C4-2B (cell line): ENCODE measurements at regions not wholly inside any gene's neighbourhood (a gene's known extent, or its start where the extent isn't known, plus 50 kb on each side); places are given as distances from the start of the nearest gene placed in this dataset.

ENCODE experiments used
- ZFX ChIP-seq: fragments of 450-650 bp; IDR thresholded peaks from 2 replicates; pipeline ENCODE4 v1.6.1; 2017
- TF ChIP-seq, protein P1 (sequence below): fragments of 450-650 bp; conservative IDR thresholded peaks from 2 replicates; pipeline ENCODE4 v1.5.1; 2017; ENCODE audit warnings: mild to moderate bottlenecking

DNA sequence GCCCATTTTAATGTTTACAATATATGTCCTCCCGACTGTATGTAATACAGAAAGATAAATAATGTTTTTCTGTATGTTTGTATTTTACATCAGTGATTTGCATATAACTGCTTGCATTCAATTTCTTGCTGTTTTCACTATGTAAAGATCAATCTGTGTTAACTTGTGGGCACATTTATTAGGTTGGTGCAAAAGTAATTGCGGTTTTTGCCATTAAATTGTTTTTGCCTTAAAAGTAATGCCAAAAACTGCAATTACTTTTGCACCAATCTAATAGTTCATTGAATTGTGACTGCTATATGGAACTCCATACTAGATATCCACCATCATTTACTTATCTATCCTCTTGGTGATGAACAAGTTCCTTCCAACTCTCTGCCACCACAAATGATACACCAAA, 73.9 kb upstream of the SRD5A3 start:
- TF ChIP-seq, protein P1, sequence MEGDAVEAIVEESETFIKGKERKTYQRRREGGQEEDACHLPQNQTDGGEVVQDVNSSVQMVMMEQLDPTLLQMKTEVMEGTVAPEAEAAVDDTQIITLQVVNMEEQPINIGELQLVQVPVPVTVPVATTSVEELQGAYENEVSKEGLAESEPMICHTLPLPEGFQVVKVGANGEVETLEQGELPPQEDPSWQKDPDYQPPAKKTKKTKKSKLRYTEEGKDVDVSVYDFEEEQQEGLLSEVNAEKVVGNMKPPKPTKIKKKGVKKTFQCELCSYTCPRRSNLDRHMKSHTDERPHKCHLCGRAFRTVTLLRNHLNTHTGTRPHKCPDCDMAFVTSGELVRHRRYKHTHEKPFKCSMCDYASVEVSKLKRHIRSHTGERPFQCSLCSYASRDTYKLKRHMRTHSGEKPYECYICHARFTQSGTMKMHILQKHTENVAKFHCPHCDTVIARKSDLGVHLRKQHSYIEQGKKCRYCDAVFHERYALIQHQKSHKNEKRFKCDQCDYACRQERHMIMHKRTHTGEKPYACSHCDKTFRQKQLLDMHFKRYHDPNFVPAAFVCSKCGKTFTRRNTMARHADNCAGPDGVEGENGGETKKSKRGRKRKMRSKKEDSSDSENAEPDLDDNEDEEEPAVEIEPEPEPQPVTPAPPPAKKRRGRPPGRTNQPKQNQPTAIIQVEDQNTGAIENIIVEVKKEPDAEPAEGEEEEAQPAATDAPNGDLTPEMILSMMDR = no peak
- TF ChIP-seq ZFX = no peak
